H9 (cell line): ENCODE measurements at regions not wholly inside any gene's neighbourhood (a gene's known extent, or its start where the extent isn't known, plus 50 kb on each side); places are given as distances from the start of the nearest gene placed in this dataset.

Experiments used
- DNase-seq: peaks from one replicate; pipeline ENCODE4 v3.0.0-alpha.2; 2017
- H2AFZ ChIP-seq: one replicate; pipeline ENCODE4 v1.6.1; 2013; ENCODE audit warnings: mild to moderate bottlenecking, low read length, control low read depth, moderate library complexity
- H2AK5ac ChIP-seq: 2 replicates; pipeline ENCODE4 v1.6.1; 2013; ENCODE audit warnings: low read length, control low read depth, mixed read lengths; ENCODE audit not compliant: insufficient read length
- H2BK120ac ChIP-seq: one replicate; pipeline ENCODE4 v1.6.1; 2013; ENCODE audit warnings: low read depth, mild to moderate bottlenecking, low read length, control low read depth, inconsistent platforms; ENCODE audit not compliant: poor library complexity, severe bottlenecking
- H2BK12ac ChIP-seq: 2 replicates; pipeline ENCODE4 v1.6.1; 2013; ENCODE audit warnings: low read length, control low read depth, mixed read lengths, low read depth; ENCODE audit not compliant: insufficient read length
- H2BK15ac ChIP-seq: 2 replicates; pipeline ENCODE4 v1.6.1; 2013; ENCODE audit warnings: low read depth, low read length, control low read depth
- H2BK20ac ChIP-seq: one replicate; pipeline ENCODE4 v1.6.1; 2013; ENCODE audit warnings: low read depth, mild to moderate bottlenecking, low read length, control low read depth, inconsistent platforms; ENCODE audit not compliant: poor library complexity, severe bottlenecking
- H2BK5ac ChIP-seq: 2 replicates; pipeline ENCODE4 v1.6.1; 2013; ENCODE audit warnings: low read length, control low read depth, mixed read lengths; ENCODE audit not compliant: insufficient read length
- H3K14ac ChIP-seq: 2 replicates; pipeline ENCODE4 v1.6.1; 2013; ENCODE audit warnings: low read length, control low read depth; ENCODE audit not compliant: insufficient read depth
- H3K18ac ChIP-seq: 2 replicates; pipeline ENCODE4 v1.6.1; 2013; ENCODE audit warnings: low read depth, mild to moderate bottlenecking, mixed read lengths, low read length, control low read depth; ENCODE audit not compliant: insufficient read length
- H3K23ac ChIP-seq: 2 replicates; pipeline ENCODE4 v1.6.1; 2013; ENCODE audit warnings: low read length, control low read depth, mixed read lengths, low read depth; ENCODE audit not compliant: insufficient read length
- H3K23me2 ChIP-seq: 2 replicates; pipeline ENCODE4 v1.6.1; 2013; ENCODE audit warnings: low read depth, mild to moderate bottlenecking, mixed read lengths, low read length, control low read depth; ENCODE audit not compliant: insufficient read length, poor library complexity, severe bottlenecking
- H3K27ac ChIP-seq: 2 replicates; pipeline ENCODE4 v1.5.1; 2013; ENCODE audit warnings: low read length, control low read depth, mixed read lengths, low read depth; ENCODE audit not compliant: insufficient read length
- H3K27me3 ChIP-seq: 2 replicates; pipeline ENCODE4 v1.6.1; 2013; ENCODE audit warnings: low read length, control low read depth, inconsistent platforms; ENCODE audit not compliant: insufficient read depth
- H3K4ac ChIP-seq: 2 replicates; pipeline ENCODE4 v1.6.1; 2013; ENCODE audit warnings: low read depth, mild to moderate bottlenecking, control low read depth, inconsistent platforms, low read length, moderate library complexity
- H3K4me1 ChIP-seq: 2 replicates; pipeline ENCODE4 v1.6.1; 2013; ENCODE audit warnings: low read length, control low read depth, inconsistent platforms; ENCODE audit not compliant: insufficient read depth
- H3K4me2 ChIP-seq: 2 replicates; pipeline ENCODE4 v1.6.1; 2013; ENCODE audit warnings: low read length, control low read depth, mixed read lengths; ENCODE audit not compliant: insufficient read length, insufficient read depth
- H3K56ac ChIP-seq: 2 replicates; pipeline ENCODE4 v1.6.1; 2013; ENCODE audit warnings: low read depth, mild to moderate bottlenecking, mixed read lengths, low read length, control low read depth; ENCODE audit not compliant: insufficient read length
- H3K79me1 ChIP-seq: 2 replicates; pipeline ENCODE4 v1.6.1; 2013; ENCODE audit warnings: low read depth, mild to moderate bottlenecking, moderate library complexity, low read length, control low read depth, inconsistent platforms; ENCODE audit not compliant: insufficient read depth, poor library complexity, severe bottlenecking
- H3K79me2 ChIP-seq: 2 replicates; pipeline ENCODE4 v1.6.1; 2013; ENCODE audit warnings: low read length, control low read depth, inconsistent platforms; ENCODE audit not compliant: insufficient read depth
- H3K9ac ChIP-seq: 2 replicates; pipeline ENCODE4 v1.6.1; 2013; ENCODE audit warnings: low read length, control low read depth, mixed read lengths; ENCODE audit not compliant: insufficient read length; ENCODE audit errors: extremely low read depth
- H3K9me3 ChIP-seq: one replicate; pipeline ENCODE4 v1.6.1; 2013; ENCODE audit warnings: low read depth, low read length, inconsistent platforms; ENCODE audit not compliant: control insufficient read depth
- H3T11ph ChIP-seq: one replicate; pipeline ENCODE4 v1.6.1; 2013; ENCODE audit warnings: mild to moderate bottlenecking, low read length, control low read depth, inconsistent platforms
- H4K20me1 ChIP-seq: one replicate; pipeline ENCODE4 v1.6.1; 2013; ENCODE audit not compliant: control insufficient read depth, insufficient read length, insufficient read depth
- H4K5ac ChIP-seq: 2 replicates; pipeline ENCODE4 v1.6.1; 2013; ENCODE audit warnings: low read depth, mild to moderate bottlenecking, mixed read lengths, low read length, control low read depth; ENCODE audit not compliant: insufficient read length
- H4K8ac ChIP-seq: replicated peaks from 2 replicates; pipeline ENCODE4 v1.6.1; 2013; ENCODE audit warnings: low read length, control low read depth, mixed read lengths, low read depth; ENCODE audit not compliant: insufficient read length
- H4K91ac ChIP-seq: 2 replicates; pipeline ENCODE4 v1.6.1; 2013; ENCODE audit warnings: low read depth, mild to moderate bottlenecking, moderate library complexity, mixed read lengths, low read length, control low read depth; ENCODE audit not compliant: insufficient read length
- H3K27ac Mint-ChIP-seq, 3 experiments: 2 replicates in 2 of 3; 3 replicates in 1 of 3; pipeline ENCODE4 v1.8.0; 2020 to 2021; ENCODE audit warnings: mixed read lengths in 3 of 3, mild to moderate bottlenecking in 1 of 3, moderate library complexity in 1 of 3
- H3K27me3 Mint-ChIP-seq: 2 replicates; pipeline ENCODE4 v1.8.0; 2021; ENCODE audit warnings: low read depth, mild to moderate bottlenecking, moderate library complexity, mixed read lengths
- H3K36me3 Mint-ChIP-seq, 3 experiments: 2 replicates in 2 of 3; 3 replicates in 1 of 3; pipeline ENCODE4 v1.8.0; 2020 to 2021; ENCODE audit warnings: low read depth in 3 of 3, mixed read lengths in 3 of 3; ENCODE audit not compliant: insufficient read depth in 1 of 3
- H3K4me1 Mint-ChIP-seq, 2 experiments: 2 replicates each; pipeline ENCODE4 v1.8.0; 2020; ENCODE audit warnings: mixed read lengths in 2 of 2
- H3K4me3 Mint-ChIP-seq, 2 experiments: 2 replicates in 1 of 2; 3 replicates in 1 of 2; pipeline ENCODE4 v1.8.0; 2020 to 2021; ENCODE audit warnings: mild to moderate bottlenecking in 2 of 2, mixed read lengths in 2 of 2, moderate library complexity in 1 of 2
- H3K9me3 Mint-ChIP-seq, 2 experiments: 2 replicates in 1 of 2; 3 replicates in 1 of 2; pipeline ENCODE4 v1.8.0; 2020; ENCODE audit warnings: mild to moderate bottlenecking in 2 of 2, mixed read lengths in 2 of 2, moderate library complexity in 1 of 2
- WGBS: extraction: QIAGEN DNeasy Blood & Tissue Kit; methylation state at CpG from one replicate; pipeline ENCODE4 v1.1.7; 2013; ENCODE audit warnings: missing lambda C conversion rate, low lambda C conversion rate, mixed read lengths; ENCODE audit not compliant: insufficient read length; ENCODE audit errors: extremely low coverage; 5-methylcytosine and 5-hydroxymethylcytosine counted together
- TF ChIP-seq, protein P1 (sequence below): fragments of 200-600 bp; sonication (generic); conservative IDR thresholded peaks from 3 replicates; pipeline ENCODE4 v1.8.0; 2021; ENCODE audit warnings: antibody characterized with exemption, mild to moderate bottlenecking

DNA sequence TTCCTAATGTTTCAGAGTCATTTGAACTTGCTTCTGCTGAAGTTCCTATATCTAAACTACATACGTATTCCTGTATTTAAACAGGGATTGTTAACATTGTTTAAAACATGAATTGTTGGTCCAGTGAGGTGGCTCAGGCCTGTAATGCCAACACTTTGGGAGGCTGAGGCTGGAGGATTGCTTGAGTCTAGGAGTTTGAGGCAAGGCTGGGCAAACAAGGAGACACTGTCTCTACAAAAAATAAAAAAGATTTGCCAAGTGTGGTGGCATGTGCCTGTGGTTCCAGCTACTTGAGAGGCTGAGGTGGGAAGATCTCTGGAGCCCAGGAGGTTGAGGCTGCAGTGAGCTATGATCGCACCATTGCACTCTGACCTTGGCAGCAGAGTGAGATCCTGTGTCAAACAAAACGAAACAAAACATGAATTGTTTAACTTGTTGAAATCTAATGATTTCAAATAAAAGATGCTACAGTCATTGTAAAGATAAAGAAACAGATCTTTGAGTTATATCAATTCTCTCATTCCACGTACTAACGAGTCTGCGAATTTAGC is 809.4 kb downstream of the TYW1 start:
- H4K8ac ChIP-seq: no peak overlapping the region
- no CpG with 5 or more reads among the region's 6 CpGs for WGBS
- H4K91ac ChIP-seq: no peak overlapping the region
- no peak for DNase-seq
- no peaks in the 10 kb centered on the region for H4K20me1 ChIP-seq
- no peaks in the 10 kb centered on the region for H3K4me1 ChIP-seq
- Mint-ChIP-seq H3K4me1 (peaks cover 6 to 11% of the 10 kb centered on the region in 2 experiments), H3K9me3 (peaks cover 3% of the 10 kb centered on the region in 2 experiments; a peak in 2 of 5 replicates), H3K36me3 (no peaks in the 10 kb centered on the region), H3K27ac (no peak overlapping the region), H3K4me3 (no peak overlapping the region), H3K27me3 (no peaks in the 10 kb centered on the region; the same call in 1 of the 2 replicates)
- no peak overlapping the region for H2BK15ac ChIP-seq
- no peak overlapping the region for H3K4me2 ChIP-seq
- no peak overlapping the region for H3K9ac ChIP-seq
- no peak overlapping the region for H2BK12ac ChIP-seq
- H2BK120ac ChIP-seq: no peak overlapping the region
- no peak overlapping the region for H2AK5ac ChIP-seq
- no peak overlapping the region for H3K4ac ChIP-seq
- H2BK20ac ChIP-seq: no peak overlapping the region
- TF ChIP-seq, protein P1, sequence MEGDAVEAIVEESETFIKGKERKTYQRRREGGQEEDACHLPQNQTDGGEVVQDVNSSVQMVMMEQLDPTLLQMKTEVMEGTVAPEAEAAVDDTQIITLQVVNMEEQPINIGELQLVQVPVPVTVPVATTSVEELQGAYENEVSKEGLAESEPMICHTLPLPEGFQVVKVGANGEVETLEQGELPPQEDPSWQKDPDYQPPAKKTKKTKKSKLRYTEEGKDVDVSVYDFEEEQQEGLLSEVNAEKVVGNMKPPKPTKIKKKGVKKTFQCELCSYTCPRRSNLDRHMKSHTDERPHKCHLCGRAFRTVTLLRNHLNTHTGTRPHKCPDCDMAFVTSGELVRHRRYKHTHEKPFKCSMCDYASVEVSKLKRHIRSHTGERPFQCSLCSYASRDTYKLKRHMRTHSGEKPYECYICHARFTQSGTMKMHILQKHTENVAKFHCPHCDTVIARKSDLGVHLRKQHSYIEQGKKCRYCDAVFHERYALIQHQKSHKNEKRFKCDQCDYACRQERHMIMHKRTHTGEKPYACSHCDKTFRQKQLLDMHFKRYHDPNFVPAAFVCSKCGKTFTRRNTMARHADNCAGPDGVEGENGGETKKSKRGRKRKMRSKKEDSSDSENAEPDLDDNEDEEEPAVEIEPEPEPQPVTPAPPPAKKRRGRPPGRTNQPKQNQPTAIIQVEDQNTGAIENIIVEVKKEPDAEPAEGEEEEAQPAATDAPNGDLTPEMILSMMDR: no peak
- no peak overlapping the region for H3K56ac ChIP-seq
- H3K14ac ChIP-seq: no peak overlapping the region
- H3K27me3 ChIP-seq: no peaks in the 10 kb centered on the region
- no peak overlapping the region for H2AFZ ChIP-seq
- H3K79me2 ChIP-seq: no peaks in the 10 kb centered on the region
- H2BK5ac ChIP-seq: no peak overlapping the region
- no peak overlapping the region for H3K27ac ChIP-seq
- no peak overlapping the region for H3K23ac ChIP-seq
- H3K23me2 ChIP-seq: no peaks in the 10 kb centered on the region
- no peak overlapping the region for H4K5ac ChIP-seq
- no peak overlapping the region for H3K18ac ChIP-seq
- no peak overlapping the region for H3T11ph ChIP-seq
- no peaks in the 10 kb centered on the region for H3K9me3 ChIP-seq
- no peaks in the 10 kb centered on the region for H3K79me1 ChIP-seq
